Endothelial cell of umbilical vein (primary cell): ENCODE measurements at regions not wholly inside any gene's neighbourhood (a gene's known extent, or its start where the extent isn't known, plus 50 kb on each side); places are given as distances from the start of the nearest gene placed in this dataset.

Experiments used
- BruUV-seq: library from RNA; stranded (reverse); fragments of 400-500 nt; replicated peaks from 2 replicates; lab custom pipeline; 2021; lab: Mats Ljungman, UMichigan
- CTCF ChIA-PET: fragments of 300-600, 350-600 bp; sonication (Branson Sonifier 250); formaldehyde crosslinking; loops from one replicate; lab custom pipeline; 2021; ENCODE audit warnings: antibody characterized with exemption, inconsistent platforms; lab: Charles Lee
- POLR2A ChIA-PET: fragments of 300-600, 350-600 bp; sonication (Branson Sonifier 250); formaldehyde crosslinking; loops from one replicate; lab custom pipeline; 2021; ENCODE audit warnings: antibody characterized with exemption, inconsistent platforms; lab: Charles Lee
- DNase-seq: peaks from one replicate; pipeline ENCODE4 v3.0.0-alpha.2; 2011; ENCODE audit warnings: low read depth, low spot score
- FAIRE-seq: peaks from 2 replicates; lab custom pipeline; 2011; peaks lifted over from hg19 to GRCh38; lab: Jason Lieb, UNC
- H2AFZ ChIP-seq: 2 replicates; pipeline ENCODE4 v1.6.0; 2012; ENCODE audit warnings: low read depth, low read length, control low read depth, inconsistent platforms
- H3K27ac ChIP-seq: 2 replicates; pipeline ENCODE4 v1.5.1; 2011; ENCODE audit warnings: low read depth, mild to moderate bottlenecking, control low read depth, low read length, moderate library complexity; ENCODE audit not compliant: insufficient read depth
- H3K27me3 ChIP-seq, 2 experiments: 2 replicates each; pipeline versions ENCODE4 v1.6.0 to v1.6.1; 2011; ENCODE audit warnings: low read length in 2 of 2, mixed read lengths in 1 of 2; ENCODE audit not compliant: control insufficient read depth in 2 of 2, insufficient read depth in 2 of 2
- H3K36me3 ChIP-seq, 2 experiments: 2 replicates in 1 of 2; 3 replicates in 1 of 2; pipeline ENCODE4 v1.5.1; 2011; ENCODE audit warnings: low read length in 2 of 2, mild to moderate bottlenecking in 1 of 2, moderate library complexity in 1 of 2; ENCODE audit not compliant: control insufficient read depth in 2 of 2, insufficient read depth in 2 of 2; ENCODE audit errors: extremely low read depth in 1 of 2
- H3K4me1 ChIP-seq: 3 replicates; pipeline ENCODE4 v1.5.1; 2011; ENCODE audit warnings: mild to moderate bottlenecking, low read length; ENCODE audit not compliant: control insufficient read depth, insufficient read depth; ENCODE audit errors: extremely low read depth
- H3K4me2 ChIP-seq: 2 replicates; pipeline ENCODE4 v1.6.1; 2011; ENCODE audit warnings: low read length, control low read depth, mixed read lengths; ENCODE audit not compliant: insufficient read depth
- H3K4me3 ChIP-seq, 3 experiments: fragments of 200-600 bp in 1 of 3; sonication (generic), shearing (Covaris generic) in 1 of 3; replicated peaks in 1 of 3; 2 replicates each; pipeline ENCODE4 v1.5.1; 2011 to 2016; ENCODE audit warnings: control low read depth in 3 of 3, low read length in 3 of 3, mild to moderate bottlenecking in 2 of 3, inconsistent platforms in 1 of 3, low read depth in 1 of 3, moderate library complexity in 1 of 3; ENCODE audit not compliant: insufficient read depth in 1 of 3
- H3K79me2 ChIP-seq: 2 replicates; pipeline ENCODE4 v1.6.0; 2012; ENCODE audit warnings: low read length, inconsistent platforms; ENCODE audit not compliant: control insufficient read depth, insufficient read depth
- H3K9ac ChIP-seq: replicated peaks from 2 replicates; pipeline ENCODE3; 2011; ENCODE audit warnings: low read length, control low read depth; ENCODE audit not compliant: insufficient read depth; ENCODE audit errors: extremely low read depth
- H3K9me1 ChIP-seq: replicated peaks from 3 replicates; pipeline ENCODE4 v1.6.0; 2011; ENCODE audit warnings: mild to moderate bottlenecking, low read length; ENCODE audit not compliant: control insufficient read depth, insufficient read depth; ENCODE audit errors: extremely low read depth
- H3K9me3 ChIP-seq: replicated peaks from 2 replicates; pipeline ENCODE4 v1.5.1; 2012; ENCODE audit warnings: low read length, inconsistent platforms; ENCODE audit not compliant: control insufficient read depth, insufficient read depth
- H4K20me1 ChIP-seq: replicated peaks from 2 replicates; pipeline ENCODE3; 2011; ENCODE audit warnings: mild to moderate bottlenecking, low read length; ENCODE audit not compliant: control insufficient read depth, insufficient read depth; ENCODE audit errors: extremely low read depth
- EZH2 ChIP-seq: IDR thresholded peaks from 2 replicates; pipeline ENCODE4 v1.6.1; 2012; ENCODE audit warnings: borderline replicate concordance, low read depth, mild to moderate bottlenecking, moderate library complexity, low read length, inconsistent platforms; ENCODE audit not compliant: severe bottlenecking
- FOS ChIP-seq: IDR thresholded peaks from 2 replicates; pipeline ENCODE4 v1.6.1; 2011; ENCODE audit warnings: mild to moderate bottlenecking, low read length, moderate library complexity, borderline replicate concordance; ENCODE audit not compliant: insufficient read depth
- GATA2 ChIP-seq: IDR thresholded peaks from 2 replicates; pipeline ENCODE4 v1.7.0; 2011; ENCODE audit warnings: low read depth, mild to moderate bottlenecking, moderate library complexity, mixed read lengths, low read length; ENCODE audit not compliant: insufficient read length, insufficient read depth
- JUN ChIP-seq: IDR thresholded peaks from 2 replicates; pipeline ENCODE4 v1.6.1; 2011; ENCODE audit warnings: borderline replicate concordance, low read depth; ENCODE audit not compliant: insufficient read length, insufficient read depth
- MAX ChIP-seq: IDR thresholded peaks from 2 replicates; pipeline ENCODE4 v1.6.1; 2011; ENCODE audit not compliant: insufficient read depth, insufficient read length
- MYC ChIP-seq: IDR thresholded peaks from one replicate; pipeline ENCODE4 v1.6.1; 2011; ENCODE audit warnings: mild to moderate bottlenecking, low read depth, low read length
- POLR2A ChIP-seq: IDR thresholded peaks from 2 replicates; pipeline ENCODE4 v1.6.1; 2012; ENCODE audit warnings: low read depth, mild to moderate bottlenecking, control low read depth, low read length
- POLR2AphosphoS5 ChIP-seq: IDR thresholded peaks from 2 replicates; pipeline ENCODE4 v1.6.1; 2012; ENCODE audit warnings: low read depth, mild to moderate bottlenecking, control low read depth, low read length, moderate library complexity; ENCODE audit not compliant: insufficient read depth
- dilution Hi-C: fragments of 300-500 bp; cut with MboI; formaldehyde crosslinking; loops from one replicate; pipeline ENCODE4 v1.15.0; 2019; ENCODE audit warnings: low sequenced_read_pairs; ENCODE audit not compliant: extremely low pct_ligation_motif_present
- intact Hi-C: fragments of 100-400 bp; cut with micrococcal nuclease; formaldehyde crosslinking; loops from one replicate; pipeline ENCODE4 v1.10.0; 2022
- TF ChIP-seq, protein P1 (sequence below), 2 donors: IDR thresholded peaks; 1 replicate in 1 of 2; 2 replicates in 1 of 2; pipeline ENCODE4 v1.5.1; 2011; ENCODE audit warnings: low read length in 2 of 2, mild to moderate bottlenecking in 2 of 2, moderate library complexity in 2 of 2, control low read depth in 1 of 2, inconsistent platforms in 1 of 2, low read depth in 1 of 2; ENCODE audit not compliant: insufficient read depth in 1 of 2; ENCODE audit errors: extremely low read depth in 1 of 2

GRCh38 chr10:79009145-79009544 is 59.6 kb upstream of the ZMIZ1 start:
- no peaks in the 10 kb centered on the region for H4K20me1 ChIP-seq
- no peak overlapping the region for H3K4me2 ChIP-seq
- intact Hi-C loops, result no loop called here
- ChIA-PET POLR2A (no interaction called here), CTCF (no interaction called here)
- no peak overlapping the region for H2AFZ ChIP-seq
- no peak for DNase-seq
- BruUV-seq, result no TSS peak
- no peak overlapping the region for H3K9ac ChIP-seq
- dilution Hi-C loops, result no loop called here
- H3K4me1 ChIP-seq, result no peaks in the 10 kb centered on the region
- no peaks in the 10 kb centered on the region for H3K9me3 ChIP-seq
- peaks cover 0 to 7% of the 10 kb centered on the region in 2 experiments for H3K27me3 ChIP-seq
- H3K4me3 ChIP-seq, result no peak overlapping the region
- TF ChIP-seq POLR2A, result no peak
- no peak for TF ChIP-seq EZH2
- TF ChIP-seq JUN, result no peak
- TF ChIP-seq, protein P1, sequence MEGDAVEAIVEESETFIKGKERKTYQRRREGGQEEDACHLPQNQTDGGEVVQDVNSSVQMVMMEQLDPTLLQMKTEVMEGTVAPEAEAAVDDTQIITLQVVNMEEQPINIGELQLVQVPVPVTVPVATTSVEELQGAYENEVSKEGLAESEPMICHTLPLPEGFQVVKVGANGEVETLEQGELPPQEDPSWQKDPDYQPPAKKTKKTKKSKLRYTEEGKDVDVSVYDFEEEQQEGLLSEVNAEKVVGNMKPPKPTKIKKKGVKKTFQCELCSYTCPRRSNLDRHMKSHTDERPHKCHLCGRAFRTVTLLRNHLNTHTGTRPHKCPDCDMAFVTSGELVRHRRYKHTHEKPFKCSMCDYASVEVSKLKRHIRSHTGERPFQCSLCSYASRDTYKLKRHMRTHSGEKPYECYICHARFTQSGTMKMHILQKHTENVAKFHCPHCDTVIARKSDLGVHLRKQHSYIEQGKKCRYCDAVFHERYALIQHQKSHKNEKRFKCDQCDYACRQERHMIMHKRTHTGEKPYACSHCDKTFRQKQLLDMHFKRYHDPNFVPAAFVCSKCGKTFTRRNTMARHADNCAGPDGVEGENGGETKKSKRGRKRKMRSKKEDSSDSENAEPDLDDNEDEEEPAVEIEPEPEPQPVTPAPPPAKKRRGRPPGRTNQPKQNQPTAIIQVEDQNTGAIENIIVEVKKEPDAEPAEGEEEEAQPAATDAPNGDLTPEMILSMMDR (IDR thresholded peaks at IDR 0.05; ENCODE audit: extremely low read depth in 1 of 2, insufficient read depth in 1 of 2, low read depth in 1 of 2, low read length in 2 of 2), result no peak
- TF ChIP-seq MYC, result no peak
- TF ChIP-seq MAX, result no peak
- no peak for TF ChIP-seq FOS
- TF ChIP-seq POLR2AphosphoS5, result no peak
- TF ChIP-seq GATA2, result no peak
- no peak overlapping the region for H3K27ac ChIP-seq
- H3K36me3 ChIP-seq, result no peaks in the 10 kb centered on the region
- FAIRE-seq, result no peak
- H3K79me2 ChIP-seq, result no peaks in the 10 kb centered on the region
- H3K9me1 ChIP-seq, result no peaks in the 10 kb centered on the region
